ENCODE measurements at regions not wholly inside any gene's neighbourhood (a gene's known extent, or its start where the extent isn't known, plus 50 kb on each side); places are given as distances from the start of the nearest gene placed in this dataset.

- Mint-ChIP-seq H3K36me3 (ENCODE audit: low read depth) (no peaks in the 10 kb centered on the region), H3K4me3 (no peak overlapping the region), H3K27ac (no peak overlapping the region), H3K27me3 (peaks cover 10% of the 10 kb centered on the region), H3K4me1 (no peaks in the 10 kb centered on the region), H3K9me3 (ENCODE audit: low read depth) (no peaks in the 10 kb centered on the region)
- no peak for ATAC-seq
- DNase-seq: no peak
- intact Hi-C loops (cut with DNase I, micrococcal nuclease): no loop called here
- ChIA-PET CTCF (no interaction called here), POLR2A (no interaction called here)
Measured at GRCh38 chr2:88852753-88853402, 161.4 kb downstream of the RPIA start.

DNA sequence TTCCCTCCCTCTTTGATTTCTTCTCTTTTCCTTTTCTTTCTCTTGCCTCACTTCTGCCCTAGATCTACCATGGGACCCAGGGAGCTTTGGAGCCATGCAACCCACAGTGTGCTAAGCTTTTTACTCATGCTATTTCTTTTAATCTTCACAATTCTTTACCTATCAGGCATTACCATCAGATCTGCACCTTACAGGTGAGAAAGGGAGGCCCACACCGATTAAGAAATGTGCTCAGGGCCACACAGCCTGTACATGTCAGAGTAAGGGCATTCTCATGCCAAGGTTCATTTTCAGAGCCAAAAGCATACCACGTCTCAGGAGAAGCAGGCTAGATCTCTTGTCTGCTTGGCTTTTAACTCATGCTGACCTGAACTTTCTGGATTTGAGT is 161.9 kb downstream of the RPIA start:
- no peak overlapping the region for H3K4me3 Mint-ChIP-seq
- no peaks in the 10 kb centered on the region for H3K9me3 Mint-ChIP-seq (ENCODE audit: low read depth)
- H3K36me3 Mint-ChIP-seq (ENCODE audit: low read depth): no peaks in the 10 kb centered on the region
- H3K27ac Mint-ChIP-seq: no peak overlapping the region
- no peak for ATAC-seq
- H3K4me1 Mint-ChIP-seq: no peaks in the 10 kb centered on the region
- intact Hi-C loops (cut with DNase I, micrococcal nuclease): no loop called here
- POLR2A ChIA-PET: no interaction called here
- CTCF ChIA-PET: no interaction called here
- no peak for DNase-seq
- peaks cover 9% of the 10 kb centered on the region for H3K27me3 Mint-ChIP-seq

DNA sequence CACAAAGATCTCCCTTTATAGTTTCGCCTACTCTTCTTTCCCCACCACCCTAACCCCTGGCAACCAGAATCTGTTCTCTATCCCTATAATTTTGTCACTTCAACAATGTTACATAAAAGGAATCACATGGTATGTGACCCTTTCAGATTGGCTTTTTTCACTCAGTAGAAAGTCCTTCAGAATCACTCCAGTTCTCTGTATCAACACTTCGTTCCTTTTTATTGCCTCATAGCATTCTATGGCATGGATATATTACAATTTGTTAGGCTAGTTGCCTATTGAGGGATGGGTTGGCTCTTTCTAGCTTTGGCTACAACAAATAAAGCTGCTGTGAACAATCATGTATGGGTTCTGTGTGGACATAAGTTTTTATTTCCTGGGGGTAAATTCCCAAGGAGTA is 163.1 kb downstream of the RPIA start:
- Mint-ChIP-seq H3K9me3 (ENCODE audit: low read depth) (no peaks in the 10 kb centered on the region), H3K27me3 (peaks cover 6% of the 10 kb centered on the region), H3K36me3 (ENCODE audit: low read depth) (no peaks in the 10 kb centered on the region), H3K4me3 (no peak overlapping the region), H3K4me1 (no peaks in the 10 kb centered on the region), H3K27ac (no peak overlapping the region)
- ATAC-seq (no peak), DNase-seq (no peak)
- ChIA-PET CTCF (no interaction called here), POLR2A (no interaction called here)
- intact Hi-C loops (cut with DNase I, micrococcal nuclease): no loop called here

DNA sequence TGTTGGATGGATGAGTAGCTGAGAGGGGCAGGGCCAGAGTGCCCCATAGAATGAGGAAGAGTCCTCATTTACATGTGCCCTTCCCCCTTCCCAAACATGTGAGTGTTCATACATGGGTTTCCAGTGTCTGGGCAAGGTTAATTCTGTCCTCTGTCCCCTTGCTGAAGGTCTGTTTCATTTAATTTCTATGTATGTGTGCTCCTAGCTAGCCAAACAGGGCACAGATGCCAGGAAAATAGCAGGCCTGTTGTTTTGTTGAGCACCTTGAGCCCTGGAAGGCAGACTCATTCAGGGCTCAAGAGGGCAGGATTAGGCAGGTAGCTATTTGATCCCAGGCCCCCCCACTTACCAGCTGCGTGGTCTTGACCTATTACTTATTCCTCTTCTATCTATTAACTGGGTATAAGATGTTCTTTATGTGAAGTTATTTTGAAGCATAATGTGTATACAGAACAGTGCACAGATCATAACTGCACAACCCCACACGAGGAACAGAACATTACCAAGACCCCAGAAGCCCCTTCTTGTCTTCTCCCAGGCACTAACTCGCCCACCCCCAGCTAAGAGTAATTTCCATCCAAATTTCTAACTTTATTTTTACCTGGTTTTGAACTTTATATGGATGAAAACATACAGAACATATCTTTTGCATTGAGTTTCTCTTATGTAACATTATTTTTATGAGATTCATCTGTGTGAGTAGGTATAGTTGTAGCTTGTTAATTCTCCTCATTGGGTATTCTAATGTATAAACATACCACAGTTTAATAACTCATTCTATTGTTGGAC is 164.3 kb downstream of the RPIA start:
- Mint-ChIP-seq H3K9me3 (ENCODE audit: low read depth) (no peaks in the 10 kb centered on the region), H3K36me3 (ENCODE audit: low read depth) (no peaks in the 10 kb centered on the region), H3K4me3 (no peak overlapping the region), H3K27ac (no peak overlapping the region), H3K27me3 (peaks cover 5% of the 10 kb centered on the region), H3K4me1 (no peaks in the 10 kb centered on the region)
- POLR2A ChIA-PET: no interaction called here
- intact Hi-C loops (cut with DNase I, micrococcal nuclease): no loop called here
- CTCF ChIA-PET: interaction anchor here (0.9 to 2.0 kb wide), 3 partner anchors 9 to 20 kb away, joined by 3 to 7 read pairs (median 4); no protein-coding TSS in a partner anchor
- DNase-seq (no peak), ATAC-seq (no peak)

GRCh38 chr2:88856409-88857135 is 165.1 kb downstream of the RPIA start:
- ChIA-PET POLR2A (no interaction called here), CTCF (interaction anchor here (1.0 to 2.0 kb wide), 2 partner anchors 10 to 16 kb away, joined by 4 to 7 read pairs; no protein-coding TSS in a partner anchor)
- intact Hi-C loops (cut with DNase I, micrococcal nuclease): no loop called here
- DNase-seq: no peak
- H3K4me1 Mint-ChIP-seq: no peaks in the 10 kb centered on the region
- H3K27me3 Mint-ChIP-seq: peaks cover 9% of the 10 kb centered on the region
- H3K27ac Mint-ChIP-seq: no peak overlapping the region
- H3K4me3 Mint-ChIP-seq: no peak overlapping the region
- ATAC-seq: no peak
- H3K9me3 Mint-ChIP-seq (ENCODE audit: low read depth): no peaks in the 10 kb centered on the region
- H3K36me3 Mint-ChIP-seq (ENCODE audit: low read depth): no peaks in the 10 kb centered on the region

DNA sequence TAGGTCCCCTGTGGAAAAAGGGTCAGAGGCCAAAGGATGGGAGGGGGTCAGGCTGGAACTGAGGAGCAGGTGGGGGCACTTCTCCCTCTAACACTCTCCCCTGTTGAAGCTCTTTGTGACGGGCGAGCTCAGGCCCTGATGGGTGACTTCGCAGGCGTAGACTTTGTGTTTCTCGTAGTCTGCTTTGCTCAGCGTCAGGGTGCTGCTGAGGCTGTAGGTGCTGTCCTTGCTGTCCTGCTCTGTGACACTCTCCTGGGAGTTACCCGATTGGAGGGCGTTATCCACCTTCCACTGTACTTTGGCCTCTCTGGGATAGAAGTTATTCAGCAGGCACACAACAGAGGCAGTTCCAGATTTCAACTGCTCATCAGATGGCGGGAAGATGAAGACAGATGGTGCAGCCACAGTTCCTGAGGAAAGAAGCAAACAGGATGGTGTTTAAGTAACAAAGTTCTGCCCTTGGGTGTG is 165.8 kb downstream of the RPIA start:
- peaks cover 9% of the 10 kb centered on the region for H3K27me3 Mint-ChIP-seq
- ChIA-PET CTCF (interaction anchor here (2.0 kb wide), 1 partner anchor 15 kb away, joined by 7 read pairs; no protein-coding TSS in a partner anchor), POLR2A (no interaction called here)
- DNase-seq (no peak), ATAC-seq (no peak)
- no peak overlapping the region for H3K27ac Mint-ChIP-seq
- H3K4me1 Mint-ChIP-seq: no peaks in the 10 kb centered on the region
- no peaks in the 10 kb centered on the region for H3K9me3 Mint-ChIP-seq (ENCODE audit: low read depth)
- no peak overlapping the region for H3K4me3 Mint-ChIP-seq
- no peaks in the 10 kb centered on the region for H3K36me3 Mint-ChIP-seq (ENCODE audit: low read depth)
- intact Hi-C loops (cut with DNase I, micrococcal nuclease): no loop called here

DNA sequence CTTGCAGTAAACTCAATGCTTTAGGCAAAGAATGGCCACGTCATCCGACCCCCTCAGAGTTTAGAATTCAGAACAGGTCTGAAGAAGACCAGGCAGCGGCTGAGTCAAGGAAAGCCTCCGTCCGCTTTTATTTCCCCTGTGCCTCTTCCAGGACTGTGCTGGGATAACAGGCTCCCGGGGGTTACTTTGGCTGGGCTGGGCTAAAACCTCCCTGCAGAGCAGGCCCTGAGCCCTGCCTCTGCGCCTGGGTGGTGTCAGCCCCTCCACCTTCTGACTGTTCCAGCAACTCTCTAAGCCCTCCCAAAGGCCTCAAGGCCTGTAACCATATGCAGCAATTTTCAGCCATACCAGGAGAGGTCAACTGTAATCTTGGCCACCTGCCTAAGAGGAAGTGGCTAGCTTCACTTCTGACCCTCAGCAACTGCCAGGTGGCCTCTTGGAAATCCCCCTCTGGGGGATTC is 166.5 kb downstream of the RPIA start:
- ChIA-PET POLR2A (no interaction called here), CTCF (interaction anchor here (1.0 to 2.7 kb wide), 4 partner anchors 12 to 118 kb away, joined by 3 to 22 read pairs (median 4); no protein-coding TSS in a partner anchor)
- H3K36me3 Mint-ChIP-seq (ENCODE audit: low read depth): no peaks in the 10 kb centered on the region
- no peak for ATAC-seq
- no peak for DNase-seq
- no peaks in the 10 kb centered on the region for H3K4me1 Mint-ChIP-seq
- intact Hi-C loops (cut with DNase I, micrococcal nuclease): no loop called here
- H3K27ac Mint-ChIP-seq: no peak overlapping the region
- peaks cover 9% of the 10 kb centered on the region for H3K27me3 Mint-ChIP-seq
- no peaks in the 10 kb centered on the region for H3K9me3 Mint-ChIP-seq (ENCODE audit: low read depth)
- H3K4me3 Mint-ChIP-seq: no peak overlapping the region

- Mint-ChIP-seq H3K9me3 (ENCODE audit: low read depth) (no peaks in the 10 kb centered on the region), H3K4me1 (no peaks in the 10 kb centered on the region), H3K27ac (no peak overlapping the region), H3K36me3 (ENCODE audit: low read depth) (no peaks in the 10 kb centered on the region), H3K27me3 (peaks cover 13% of the 10 kb centered on the region), H3K4me3 (no peak overlapping the region)
- DNase-seq (no peak), ATAC-seq (no peak)
- ChIA-PET POLR2A (no interaction called here), CTCF (interaction anchor here (0.7 to 2.7 kb wide), 6 partner anchors 10 to 120 kb away, joined by 3 to 22 read pairs (median 4); no protein-coding TSS in a partner anchor)
- intact Hi-C loops (cut with DNase I, micrococcal nuclease): no loop called here
Measured at GRCh38 chr2:88859461-88859860, 168.0 kb downstream of the RPIA start.

GRCh38 chr2:88860421-88861075 is 169.1 kb downstream of the RPIA start:
- ChIA-PET CTCF (interaction anchor here (1.0 to 2.5 kb wide), 4 partner anchors 11 to 109 kb away, joined by 3 to 7 read pairs (median 3); no protein-coding TSS in a partner anchor), POLR2A (interaction anchor here (0.7 kb wide), 1 partner anchor 10 kb away, joined by 3 read pairs; no protein-coding TSS in a partner anchor)
- Mint-ChIP-seq H3K36me3 (ENCODE audit: low read depth) (no peaks in the 10 kb centered on the region), H3K4me1 (peaks cover under 1% of the 10 kb centered on the region), H3K27ac (no peak overlapping the region), H3K9me3 (ENCODE audit: low read depth) (no peaks in the 10 kb centered on the region), H3K27me3 (peaks cover 20% of the 10 kb centered on the region), H3K4me3 (no peak overlapping the region)
- intact Hi-C loops (cut with DNase I, micrococcal nuclease): no loop called here
- DNase-seq (no peak), ATAC-seq (no peak)

- ATAC-seq (no peak), DNase-seq (no peak)
- no peaks in the 10 kb centered on the region for H3K36me3 Mint-ChIP-seq (ENCODE audit: low read depth)
- no peak overlapping the region for H3K27ac Mint-ChIP-seq
- peaks cover 11% of the 10 kb centered on the region for H3K4me1 Mint-ChIP-seq
- intact Hi-C loops (cut with DNase I, micrococcal nuclease): no loop called here
- no peak overlapping the region for H3K4me3 Mint-ChIP-seq
- POLR2A ChIA-PET: no interaction called here
- CTCF ChIA-PET: interaction anchor here (1.1 kb wide), 1 partner anchor 15 kb away, joined by 3 read pairs; no protein-coding TSS in a partner anchor
- peaks cover 25% of the 10 kb centered on the region for H3K27me3 Mint-ChIP-seq
- no peaks in the 10 kb centered on the region for H3K9me3 Mint-ChIP-seq (ENCODE audit: low read depth)
Measured at GRCh38 chr2:88865801-88866371, 174.4 kb downstream of the RPIA start.

DNA sequence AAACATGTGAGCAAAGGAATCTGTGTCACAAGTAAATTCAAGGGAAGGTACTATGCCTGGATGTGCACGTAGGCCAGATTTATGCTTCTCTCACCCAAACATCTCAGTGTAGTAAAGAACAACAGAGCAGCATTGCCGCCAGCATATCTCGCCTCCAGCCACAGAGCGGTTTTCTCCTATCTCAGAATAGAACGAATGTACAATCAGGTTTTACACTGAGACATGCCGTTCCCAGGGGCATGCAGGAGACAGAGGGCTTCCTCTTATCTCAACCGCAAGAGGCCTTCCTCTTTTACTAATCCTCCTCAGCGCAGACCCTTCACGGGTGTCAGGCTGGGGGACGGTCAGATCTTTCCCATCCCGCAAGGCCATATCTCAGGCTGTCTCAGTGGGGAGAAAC is 175.3 kb downstream of the RPIA start:
- ATAC-seq (no peak), DNase-seq (no peak)
- no peak overlapping the region for H3K27ac Mint-ChIP-seq
- H3K4me1 Mint-ChIP-seq: peaks cover 11% of the 10 kb centered on the region
- intact Hi-C loops (cut with DNase I, micrococcal nuclease): no loop called here
- CTCF ChIA-PET: no interaction called here
- no peaks in the 10 kb centered on the region for H3K36me3 Mint-ChIP-seq (ENCODE audit: low read depth)
- POLR2A ChIA-PET: no interaction called here
- no peak overlapping the region for H3K4me3 Mint-ChIP-seq
- H3K27me3 Mint-ChIP-seq: peaks cover 24% of the 10 kb centered on the region
- H3K9me3 Mint-ChIP-seq (ENCODE audit: low read depth): no peaks in the 10 kb centered on the region

Measured in activated CD4-positive, alpha-beta T cell treated with anti-CD3 and anti-CD28 coated beads for 36 hours (primary cell).